ENCODE measurements at regions not wholly inside any gene's neighbourhood (a gene's known extent, or its start where the extent isn't known, plus 50 kb on each side); places are given as distances from the start of the nearest gene placed in this dataset.

DNA sequence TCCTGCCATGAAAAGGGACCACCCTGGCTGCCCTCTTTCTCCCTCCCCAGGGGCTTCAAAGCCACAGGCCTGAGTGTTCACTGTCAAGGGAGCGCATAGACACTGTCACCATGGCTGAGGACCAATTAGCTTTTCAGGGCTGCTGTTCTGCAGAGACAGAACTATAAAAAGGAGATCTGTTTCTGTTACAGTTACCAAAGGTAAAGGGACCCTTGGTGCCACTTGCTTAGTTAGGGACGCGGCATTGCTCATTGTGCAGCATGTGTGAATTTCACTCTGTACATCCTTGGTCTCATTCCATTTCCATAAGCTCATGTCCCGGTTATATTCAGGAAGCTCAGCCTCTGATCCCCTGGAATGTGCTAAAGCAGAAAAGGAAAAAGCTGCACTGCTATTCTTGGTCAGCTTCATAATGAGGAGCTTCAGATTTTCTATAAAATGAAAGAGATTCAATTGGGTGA is 55.5 kb upstream of the RNF152 start:
- H3K9ac ChIP-seq (ENCODE audit: low read depth in 1 of 2, low read length in 2 of 2): no peak overlapping the region
- no peaks in the 10 kb centered on the region for H3K36me3 ChIP-seq (ENCODE audit: control insufficient read depth in 4 of 4, insufficient read depth in 3 of 4, low read depth in 1 of 4, low read length in 3 of 4)
- 80% methylated on average over 4 of the region's 4 CpGs for WGBS
- no peaks in the 10 kb centered on the region for H3K27me3 ChIP-seq (ENCODE audit: control insufficient read depth in 4 of 4, insufficient read depth in 4 of 4, low read length in 3 of 4)
- H3K27ac ChIP-seq (ENCODE audit: low read depth in 1 of 2, low read length in 2 of 2): no peak overlapping the region
- H3K4me3 ChIP-seq (ENCODE audit: low read depth in 1 of 3, low read length in 3 of 3): no peak overlapping the region
- H3K9me3 ChIP-seq (ENCODE audit: control insufficient read depth in 4 of 4, low read length in 3 of 4): no peaks in the 10 kb centered on the region
- DNase-seq (ENCODE audit: low spot score): no peak
- TF ChIP-seq FOXA2 (IDR thresholded peaks at IDR 0.05) (no peak), SP1 (IDR thresholded peaks at IDR 0.05) (no peak), HNF4A (conservative IDR thresholded peaks at IDR 0.05) (no peak), ZBTB33 (IDR thresholded peaks at IDR 0.05) (no peak), GABPA (IDR thresholded peaks at IDR 0.05 in 1 of 2, conservative IDR thresholded peaks at IDR 0.05 in 1 of 2) (no peak), JUND (IDR thresholded peaks at IDR 0.05) (no peak), YY1 (IDR thresholded peaks at IDR 0.05) (no peak)
- TF ChIP-seq, protein P1, sequence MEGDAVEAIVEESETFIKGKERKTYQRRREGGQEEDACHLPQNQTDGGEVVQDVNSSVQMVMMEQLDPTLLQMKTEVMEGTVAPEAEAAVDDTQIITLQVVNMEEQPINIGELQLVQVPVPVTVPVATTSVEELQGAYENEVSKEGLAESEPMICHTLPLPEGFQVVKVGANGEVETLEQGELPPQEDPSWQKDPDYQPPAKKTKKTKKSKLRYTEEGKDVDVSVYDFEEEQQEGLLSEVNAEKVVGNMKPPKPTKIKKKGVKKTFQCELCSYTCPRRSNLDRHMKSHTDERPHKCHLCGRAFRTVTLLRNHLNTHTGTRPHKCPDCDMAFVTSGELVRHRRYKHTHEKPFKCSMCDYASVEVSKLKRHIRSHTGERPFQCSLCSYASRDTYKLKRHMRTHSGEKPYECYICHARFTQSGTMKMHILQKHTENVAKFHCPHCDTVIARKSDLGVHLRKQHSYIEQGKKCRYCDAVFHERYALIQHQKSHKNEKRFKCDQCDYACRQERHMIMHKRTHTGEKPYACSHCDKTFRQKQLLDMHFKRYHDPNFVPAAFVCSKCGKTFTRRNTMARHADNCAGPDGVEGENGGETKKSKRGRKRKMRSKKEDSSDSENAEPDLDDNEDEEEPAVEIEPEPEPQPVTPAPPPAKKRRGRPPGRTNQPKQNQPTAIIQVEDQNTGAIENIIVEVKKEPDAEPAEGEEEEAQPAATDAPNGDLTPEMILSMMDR (IDR thresholded peaks at IDR 0.05; ENCODE audit: low read depth, low read length, missing input control): no peak
- H3K4me1 ChIP-seq (ENCODE audit: control insufficient read depth in 4 of 4, insufficient read depth in 4 of 4, low read length in 3 of 4): no peaks in the 10 kb centered on the region

DNA sequence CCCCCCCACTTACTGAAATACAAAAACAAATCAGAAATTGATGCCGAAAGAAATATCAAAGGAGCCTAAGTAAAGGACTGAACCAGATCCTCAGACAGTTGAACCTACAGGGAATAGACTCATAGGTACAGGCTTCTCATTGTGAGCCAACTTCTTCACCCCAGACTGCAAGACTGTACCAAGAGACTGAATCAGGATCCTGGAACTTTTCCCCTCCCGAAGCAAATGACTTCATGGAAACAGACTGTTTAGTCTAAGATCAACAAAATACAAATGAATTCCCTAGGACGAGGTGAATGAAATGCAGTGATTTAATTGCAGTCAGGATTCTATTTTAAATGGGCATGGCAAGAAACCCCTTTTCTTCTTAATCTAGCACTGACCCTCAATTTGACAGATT is 53.6 kb upstream of the RNF152 start:
- Histone ChIP-seq H3K9me3 (ENCODE audit: control insufficient read depth in 4 of 4, low read length in 3 of 4) (no peaks in the 10 kb centered on the region), H3K9ac (ENCODE audit: low read depth in 1 of 2, low read length in 2 of 2) (no peak overlapping the region), H3K36me3 (ENCODE audit: control insufficient read depth in 4 of 4, insufficient read depth in 3 of 4, low read depth in 1 of 4, low read length in 3 of 4) (no peaks in the 10 kb centered on the region), H3K27ac (ENCODE audit: low read depth in 1 of 2, low read length in 2 of 2) (no peak overlapping the region), H3K27me3 (ENCODE audit: control insufficient read depth in 4 of 4, insufficient read depth in 4 of 4, low read length in 3 of 4) (no peaks in the 10 kb centered on the region), H3K4me1 (ENCODE audit: control insufficient read depth in 4 of 4, insufficient read depth in 4 of 4, low read length in 3 of 4) (no peaks in the 10 kb centered on the region), H3K4me3 (ENCODE audit: low read depth in 1 of 3, low read length in 3 of 3) (no peak overlapping the region)
- TF ChIP-seq RAD21 (IDR thresholded peaks at IDR 0.05) (no peak), ZBTB33 (IDR thresholded peaks at IDR 0.05) (no peak), FOXA1 (IDR thresholded peaks at IDR 0.05) (no peak), SP1 (IDR thresholded peaks at IDR 0.05) (no peak), FOXA2 (IDR thresholded peaks at IDR 0.05) (no peak), GABPA (IDR thresholded peaks at IDR 0.05 in 1 of 2, conservative IDR thresholded peaks at IDR 0.05 in 1 of 2) (no peak), REST (IDR thresholded peaks at IDR 0.05) (no peak), HNF4A (conservative IDR thresholded peaks at IDR 0.05) (no peak), EGR1 (IDR thresholded peaks at IDR 0.05; ENCODE audit: low read depth in 2 of 2) (no peak), JUND (IDR thresholded peaks at IDR 0.05) (no peak), TAF1 (conservative IDR thresholded peaks at IDR 0.05) (no peak), HNF4G (IDR thresholded peaks at IDR 0.05) (no peak), RXRA (IDR thresholded peaks at IDR 0.05) (no peak), NR2F2 (IDR thresholded peaks at IDR 0.05) (no peak), YY1 (IDR thresholded peaks at IDR 0.05) (no peak)
- TF ChIP-seq, protein P1 (IDR thresholded peaks at IDR 0.05; ENCODE audit: low read depth, low read length, missing input control): no peak
- TF ChIP-seq, protein P2, sequence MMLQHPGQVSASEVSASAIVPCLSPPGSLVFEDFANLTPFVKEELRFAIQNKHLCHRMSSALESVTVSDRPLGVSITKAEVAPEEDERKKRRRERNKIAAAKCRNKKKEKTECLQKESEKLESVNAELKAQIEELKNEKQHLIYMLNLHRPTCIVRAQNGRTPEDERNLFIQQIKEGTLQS (IDR thresholded peaks at IDR 0.05): no peak
- TF ChIP-seq, protein P3, sequence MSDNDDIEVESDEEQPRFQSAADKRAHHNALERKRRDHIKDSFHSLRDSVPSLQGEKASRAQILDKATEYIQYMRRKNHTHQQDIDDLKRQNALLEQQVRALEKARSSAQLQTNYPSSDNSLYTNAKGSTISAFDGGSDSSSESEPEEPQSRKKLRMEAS (IDR thresholded peaks at IDR 0.05): no peak
- DNase-seq (ENCODE audit: low spot score): no peak
- 88% methylated on average over 3 of the region's 3 CpGs for WGBS
